ENCODE measurements at regions not wholly inside any gene's neighbourhood (a gene's known extent, or its start where the extent isn't known, plus 50 kb on each side); places are given as distances from the start of the nearest gene placed in this dataset.

DNA sequence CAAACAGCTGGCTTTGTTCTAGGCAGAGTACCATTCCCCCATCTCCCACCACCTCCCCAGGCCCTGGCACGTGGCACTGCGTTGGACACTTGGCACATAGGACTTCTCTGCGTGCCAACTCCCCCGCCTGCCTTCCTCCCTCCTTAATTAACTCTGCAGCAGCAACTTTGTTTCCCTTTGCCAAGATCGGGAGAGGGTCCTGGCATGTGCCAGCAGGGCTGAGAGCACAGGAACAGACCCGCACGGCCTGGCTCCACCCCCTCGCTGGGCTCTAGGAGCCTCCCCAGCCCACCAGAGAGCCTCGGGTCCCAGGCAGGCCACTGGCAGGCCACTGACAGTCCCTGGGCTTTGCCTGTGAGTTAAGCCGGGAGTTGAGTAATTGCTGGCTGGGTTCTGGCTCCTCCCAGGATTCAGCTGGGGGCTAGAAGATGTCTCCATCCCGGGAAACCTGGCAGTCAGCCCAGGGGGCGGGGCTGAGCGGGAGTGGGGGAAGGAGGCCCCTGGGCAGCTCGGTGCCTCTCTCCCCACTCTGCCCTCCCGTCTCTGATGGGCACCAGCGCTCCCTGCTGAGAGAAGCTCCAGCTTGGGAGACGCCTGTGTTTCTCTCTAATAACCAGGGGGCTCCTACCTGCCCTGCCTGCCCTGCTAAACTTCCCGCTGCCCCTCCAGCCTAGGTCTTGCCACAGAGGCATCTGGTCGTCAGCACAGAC lies 224.0 kb upstream of the TNRC6C start:
- no peak for TF ChIP-seq SIN3A (IDR thresholded peaks at IDR 0.05; ENCODE audit: borderline replicate concordance, insufficient read depth, low read length)
- TF ChIP-seq, protein P1, sequence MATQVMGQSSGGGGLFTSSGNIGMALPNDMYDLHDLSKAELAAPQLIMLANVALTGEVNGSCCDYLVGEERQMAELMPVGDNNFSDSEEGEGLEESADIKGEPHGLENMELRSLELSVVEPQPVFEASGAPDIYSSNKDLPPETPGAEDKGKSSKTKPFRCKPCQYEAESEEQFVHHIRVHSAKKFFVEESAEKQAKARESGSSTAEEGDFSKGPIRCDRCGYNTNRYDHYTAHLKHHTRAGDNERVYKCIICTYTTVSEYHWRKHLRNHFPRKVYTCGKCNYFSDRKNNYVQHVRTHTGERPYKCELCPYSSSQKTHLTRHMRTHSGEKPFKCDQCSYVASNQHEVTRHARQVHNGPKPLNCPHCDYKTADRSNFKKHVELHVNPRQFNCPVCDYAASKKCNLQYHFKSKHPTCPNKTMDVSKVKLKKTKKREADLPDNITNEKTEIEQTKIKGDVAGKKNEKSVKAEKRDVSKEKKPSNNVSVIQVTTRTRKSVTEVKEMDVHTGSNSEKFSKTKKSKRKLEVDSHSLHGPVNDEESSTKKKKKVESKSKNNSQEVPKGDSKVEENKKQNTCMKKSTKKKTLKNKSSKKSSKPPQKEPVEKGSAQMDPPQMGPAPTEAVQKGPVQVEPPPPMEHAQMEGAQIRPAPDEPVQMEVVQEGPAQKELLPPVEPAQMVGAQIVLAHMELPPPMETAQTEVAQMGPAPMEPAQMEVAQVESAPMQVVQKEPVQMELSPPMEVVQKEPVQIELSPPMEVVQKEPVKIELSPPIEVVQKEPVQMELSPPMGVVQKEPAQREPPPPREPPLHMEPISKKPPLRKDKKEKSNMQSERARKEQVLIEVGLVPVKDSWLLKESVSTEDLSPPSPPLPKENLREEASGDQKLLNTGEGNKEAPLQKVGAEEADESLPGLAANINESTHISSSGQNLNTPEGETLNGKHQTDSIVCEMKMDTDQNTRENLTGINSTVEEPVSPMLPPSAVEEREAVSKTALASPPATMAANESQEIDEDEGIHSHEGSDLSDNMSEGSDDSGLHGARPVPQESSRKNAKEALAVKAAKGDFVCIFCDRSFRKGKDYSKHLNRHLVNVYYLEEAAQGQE (IDR thresholded peaks at IDR 0.05; ENCODE audit: insufficient read depth in 1 of 2, low read depth in 2 of 2, low read length in 2 of 2), result no peak
- no peak for TF ChIP-seq FOXP2 (optimal IDR thresholded peaks at IDR 0.05; ENCODE audit: borderline replicate concordance, extremely low read depth, extremely low read length, insufficient read depth)
- no peak for TF ChIP-seq TAF1 (IDR thresholded peaks at IDR 0.05; ENCODE audit: borderline replicate concordance, insufficient read depth, low read length)
- no peak for TF ChIP-seq POLR2AphosphoS5 (IDR thresholded peaks at IDR 0.05; ENCODE audit: low read depth, low read length)

DNA sequence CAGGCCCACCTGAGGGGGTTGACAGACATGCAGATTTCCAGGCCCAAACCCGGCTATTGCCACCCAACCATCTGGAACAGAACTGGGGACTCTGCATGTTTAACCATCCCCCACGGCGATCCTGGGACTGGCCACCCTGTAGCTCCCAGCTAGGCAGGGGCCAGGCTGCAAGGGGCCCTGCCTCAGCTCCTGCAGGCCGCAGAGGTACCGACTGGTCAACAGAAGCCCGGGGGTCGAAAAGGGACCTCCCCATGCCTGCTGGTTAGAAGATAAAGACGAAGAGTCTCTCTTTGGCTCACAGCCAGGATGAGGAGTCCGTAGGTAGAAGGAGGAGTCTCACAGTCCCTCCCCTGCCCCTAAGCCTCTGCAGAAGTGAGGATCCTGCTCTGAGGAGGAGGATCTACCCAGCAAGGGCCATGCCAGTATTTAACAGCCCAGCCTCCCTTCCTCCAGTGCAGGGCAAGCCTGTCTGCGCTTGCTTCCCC lies 223.4 kb upstream of the TNRC6C start:
- TF ChIP-seq FOXP2 (optimal IDR thresholded peaks at IDR 0.05; ENCODE audit: borderline replicate concordance, extremely low read depth, extremely low read length, insufficient read depth), result no peak
- TF ChIP-seq POLR2AphosphoS5 (IDR thresholded peaks at IDR 0.05; ENCODE audit: low read depth, low read length), result no peak
- no peak for TF ChIP-seq TAF1 (IDR thresholded peaks at IDR 0.05; ENCODE audit: borderline replicate concordance, insufficient read depth, low read length)
- TF ChIP-seq, protein P1 (IDR thresholded peaks at IDR 0.05; ENCODE audit: insufficient read depth in 1 of 2, low read depth in 2 of 2, low read length in 2 of 2), result no peak
- no peak for TF ChIP-seq SIN3A (IDR thresholded peaks at IDR 0.05; ENCODE audit: borderline replicate concordance, insufficient read depth, low read length)

DNA sequence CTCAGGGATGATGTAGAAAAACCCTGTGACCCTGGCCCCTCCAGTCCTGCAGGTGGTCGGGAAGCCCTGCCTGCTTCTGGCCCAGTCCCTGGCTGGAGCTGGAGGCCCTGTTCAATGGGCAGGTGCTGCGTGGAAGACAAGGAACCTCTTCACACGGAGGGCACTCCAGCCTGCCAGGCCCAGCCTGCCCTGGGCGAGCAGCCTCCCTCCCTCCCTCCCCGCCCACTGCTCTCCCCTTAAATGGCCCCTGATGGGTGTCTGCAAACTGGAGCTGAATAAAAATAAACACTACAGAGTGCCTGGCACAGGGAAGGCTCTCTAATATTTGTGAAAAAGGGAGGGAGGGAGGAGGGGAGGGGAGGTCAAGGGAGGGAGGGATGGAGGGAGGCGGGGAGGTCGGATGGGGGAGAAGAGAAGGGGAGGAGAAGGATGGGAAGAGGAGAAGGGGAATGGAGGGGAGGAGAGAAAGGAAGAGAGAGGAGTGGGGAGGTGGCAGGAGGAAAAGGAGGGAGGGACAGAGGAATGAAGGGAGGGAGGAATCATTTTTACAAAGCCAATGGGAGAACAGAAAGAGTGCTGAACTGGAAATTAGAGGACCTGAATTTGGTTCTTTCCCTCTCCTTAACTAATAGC lies 222.8 kb upstream of the TNRC6C start:
- TF ChIP-seq SIN3A (IDR thresholded peaks at IDR 0.05; ENCODE audit: borderline replicate concordance, insufficient read depth, low read length), result no peak
- TF ChIP-seq POLR2AphosphoS5 (IDR thresholded peaks at IDR 0.05; ENCODE audit: low read depth, low read length), result no peak
- TF ChIP-seq, protein P1 (IDR thresholded peaks at IDR 0.05; ENCODE audit: insufficient read depth in 1 of 2, low read depth in 2 of 2, low read length in 2 of 2), result no peak
- TF ChIP-seq FOXP2 (optimal IDR thresholded peaks at IDR 0.05; ENCODE audit: borderline replicate concordance, extremely low read depth, extremely low read length, insufficient read depth), result no peak
- TF ChIP-seq TAF1 (IDR thresholded peaks at IDR 0.05; ENCODE audit: borderline replicate concordance, insufficient read depth, low read length), result no peak

DNA sequence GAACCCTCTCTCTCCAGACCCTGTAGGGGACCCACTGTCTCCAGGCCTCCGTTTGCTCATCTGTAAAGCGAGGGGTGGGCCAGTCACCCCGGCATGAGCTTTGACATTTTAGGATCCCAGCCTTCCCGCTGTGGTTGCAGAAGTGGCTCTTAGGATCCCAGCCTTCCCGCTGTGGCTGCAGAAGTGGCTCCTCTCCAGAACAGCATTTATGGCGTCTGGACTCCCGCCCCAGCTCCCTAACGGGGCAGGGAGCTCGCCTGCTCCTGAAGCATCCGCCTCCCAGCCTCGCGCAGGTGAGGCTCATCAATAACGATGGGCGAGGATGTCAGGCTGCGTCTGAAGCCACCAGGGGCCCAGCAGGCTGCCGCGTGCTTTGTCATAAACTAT lies 222.3 kb upstream of the TNRC6C start:
- no peak for TF ChIP-seq FOXP2 (optimal IDR thresholded peaks at IDR 0.05; ENCODE audit: borderline replicate concordance, extremely low read depth, extremely low read length, insufficient read depth)
- TF ChIP-seq, protein P1 (IDR thresholded peaks at IDR 0.05; ENCODE audit: insufficient read depth in 1 of 2, low read depth in 2 of 2, low read length in 2 of 2), result no peak

Measured in PFSK-1 (cell line).